Fibroblast of lung (primary cell): ENCODE measurements at regions not wholly inside any gene's neighbourhood (a gene's known extent, or its start where the extent isn't known, plus 50 kb on each side); places are given as distances from the start of the nearest gene placed in this dataset.

Experiments
- CTCF ChIP-seq, 2 donors: IDR thresholded peaks in 1 of 2; conservative IDR thresholded peaks in 1 of 2; 1 replicate in 1 of 2; 2 replicates in 1 of 2; pipeline ENCODE4 v1.5.1; 2011 to 2012; ENCODE audit warnings: low read length in 2 of 2, control low read depth in 1 of 2, inconsistent platforms in 1 of 2, low read depth in 1 of 2, mild to moderate bottlenecking in 1 of 2
- EZH2 ChIP-seq: IDR thresholded peaks from 2 replicates; pipeline ENCODE4 v1.5.1; 2012; ENCODE audit warnings: low read length, control low read depth, mild to moderate bottlenecking; ENCODE audit errors: missing control alignments

DNA sequence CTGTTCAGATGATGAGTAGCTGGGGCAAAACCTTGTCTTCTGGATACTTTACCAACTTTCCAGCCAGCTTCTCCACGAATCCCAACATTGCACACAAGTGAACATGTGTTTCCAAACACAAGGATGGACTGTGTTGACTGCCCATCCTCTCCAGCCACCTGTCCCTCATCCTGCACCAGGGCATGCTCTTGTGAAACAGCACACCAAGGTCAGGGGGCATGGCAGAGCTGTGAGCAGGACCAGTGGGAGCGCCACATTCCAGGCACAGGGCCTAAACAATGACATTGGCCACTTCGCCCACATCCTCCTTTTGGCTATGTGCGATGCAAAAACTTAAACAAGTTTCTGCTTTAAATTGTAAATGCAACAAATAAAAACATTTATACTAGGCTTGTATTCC, 105.5 kb downstream of the IRS2 start:
- TF ChIP-seq CTCF (conservative IDR thresholded peaks at IDR 0.05 in 1 of 2, IDR thresholded peaks at IDR 0.05 in 1 of 2; ENCODE audit: low read depth in 1 of 2, low read length in 2 of 2) (no peak), EZH2 (no peak)
